GM12873 (cell line): ENCODE measurements at regions not wholly inside any gene's neighbourhood (a gene's known extent, or its start where the extent isn't known, plus 50 kb on each side); places are given as distances from the start of the nearest gene placed in this dataset.

Experiments used
- TF ChIP-seq, protein P1 (sequence below): IDR thresholded peaks from 2 replicates; pipeline ENCODE4 v1.5.1; 2012; ENCODE audit warnings: low read depth, mild to moderate bottlenecking, moderate library complexity, low read length, control low read depth; ENCODE audit not compliant: insufficient read depth; ENCODE audit errors: missing control alignments

DNA sequence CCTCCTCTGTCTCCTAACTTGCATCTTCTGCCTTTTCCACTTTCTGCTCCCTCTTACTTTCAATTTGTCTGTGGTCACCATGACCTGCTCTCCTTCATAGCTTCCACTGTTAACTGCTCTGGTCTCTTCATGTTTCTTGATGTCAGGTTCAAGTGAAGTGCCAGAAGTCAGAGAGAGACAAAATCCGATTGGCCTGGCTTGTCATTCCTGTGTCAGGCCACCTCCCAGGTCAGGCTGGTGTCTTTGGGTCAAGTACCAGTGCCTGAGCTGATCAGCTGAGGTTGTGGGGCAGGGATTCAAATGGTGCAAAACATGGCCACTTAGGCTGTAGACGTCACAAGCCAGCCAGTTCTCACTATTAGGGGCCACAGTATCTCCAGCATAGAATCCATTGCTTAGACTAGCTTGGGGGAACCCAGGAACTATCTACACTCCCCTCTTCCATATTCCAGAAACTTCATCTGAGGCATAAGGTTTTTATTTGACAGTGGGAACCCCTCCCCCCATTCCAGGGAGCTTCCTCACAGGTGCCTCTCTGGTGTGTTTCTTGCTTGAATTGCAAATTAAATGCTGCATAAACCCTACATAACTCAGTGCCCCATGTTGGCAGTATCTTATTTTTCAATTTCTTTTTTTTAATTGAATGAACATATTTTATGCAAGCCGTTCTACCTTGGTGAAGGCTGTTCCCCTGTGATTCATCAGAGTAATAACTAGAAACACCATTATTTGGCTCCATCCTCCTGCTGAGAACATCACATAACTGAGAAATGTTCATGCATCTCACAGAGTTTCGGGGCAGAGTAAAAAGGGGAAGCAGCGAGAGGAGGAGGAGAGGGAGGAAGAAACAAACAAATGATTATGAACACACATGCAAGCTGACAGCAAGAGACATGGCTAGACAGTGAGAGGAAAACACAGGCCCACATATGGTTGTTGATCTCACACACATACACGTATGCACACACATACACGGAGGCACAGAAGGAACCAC lies 175.8 kb downstream of the TLE3 start:
- TF ChIP-seq, protein P1, sequence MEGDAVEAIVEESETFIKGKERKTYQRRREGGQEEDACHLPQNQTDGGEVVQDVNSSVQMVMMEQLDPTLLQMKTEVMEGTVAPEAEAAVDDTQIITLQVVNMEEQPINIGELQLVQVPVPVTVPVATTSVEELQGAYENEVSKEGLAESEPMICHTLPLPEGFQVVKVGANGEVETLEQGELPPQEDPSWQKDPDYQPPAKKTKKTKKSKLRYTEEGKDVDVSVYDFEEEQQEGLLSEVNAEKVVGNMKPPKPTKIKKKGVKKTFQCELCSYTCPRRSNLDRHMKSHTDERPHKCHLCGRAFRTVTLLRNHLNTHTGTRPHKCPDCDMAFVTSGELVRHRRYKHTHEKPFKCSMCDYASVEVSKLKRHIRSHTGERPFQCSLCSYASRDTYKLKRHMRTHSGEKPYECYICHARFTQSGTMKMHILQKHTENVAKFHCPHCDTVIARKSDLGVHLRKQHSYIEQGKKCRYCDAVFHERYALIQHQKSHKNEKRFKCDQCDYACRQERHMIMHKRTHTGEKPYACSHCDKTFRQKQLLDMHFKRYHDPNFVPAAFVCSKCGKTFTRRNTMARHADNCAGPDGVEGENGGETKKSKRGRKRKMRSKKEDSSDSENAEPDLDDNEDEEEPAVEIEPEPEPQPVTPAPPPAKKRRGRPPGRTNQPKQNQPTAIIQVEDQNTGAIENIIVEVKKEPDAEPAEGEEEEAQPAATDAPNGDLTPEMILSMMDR = no peak

DNA sequence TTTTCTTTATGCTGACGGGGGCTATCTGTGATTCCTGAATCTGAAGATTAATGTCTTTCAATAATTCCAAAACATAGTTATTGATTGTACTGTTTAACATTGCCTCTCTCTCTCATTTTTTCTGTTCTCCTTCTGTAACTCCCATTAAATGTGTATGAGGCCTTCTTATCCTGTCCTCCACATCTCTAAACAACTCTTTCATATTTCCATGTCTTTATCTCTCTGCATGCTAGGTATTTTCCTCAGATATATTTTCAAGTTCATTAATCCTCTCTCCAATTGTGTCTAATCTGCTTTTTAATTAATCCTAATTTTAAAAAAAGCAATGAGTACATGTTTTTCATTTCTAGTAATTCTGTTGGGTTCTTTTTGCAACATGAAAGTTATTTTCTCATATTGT lies 173.2 kb downstream of the TLE3 start:
- TF ChIP-seq, protein P1 = no peak

DNA sequence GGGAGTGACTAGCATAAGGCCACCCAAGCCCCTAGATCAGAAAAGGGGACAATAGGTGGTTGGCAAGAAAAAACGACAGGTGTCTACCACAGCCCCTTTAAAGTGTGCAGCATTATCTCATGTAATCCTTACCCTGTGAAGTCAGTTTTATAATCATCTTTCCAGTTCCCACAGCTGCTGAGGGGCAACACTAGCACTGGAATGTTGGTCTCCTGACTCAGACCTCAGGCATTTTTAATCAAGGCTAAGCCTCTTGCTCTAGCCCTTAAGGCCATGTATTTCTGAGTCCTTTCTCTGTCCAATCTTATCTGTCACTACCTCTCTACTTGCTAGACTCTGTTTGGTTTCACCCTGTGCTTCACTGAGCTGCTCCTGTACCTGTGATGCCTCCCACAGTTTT lies 171.7 kb downstream of the TLE3 start:
- TF ChIP-seq, protein P1 = no peak

DNA sequence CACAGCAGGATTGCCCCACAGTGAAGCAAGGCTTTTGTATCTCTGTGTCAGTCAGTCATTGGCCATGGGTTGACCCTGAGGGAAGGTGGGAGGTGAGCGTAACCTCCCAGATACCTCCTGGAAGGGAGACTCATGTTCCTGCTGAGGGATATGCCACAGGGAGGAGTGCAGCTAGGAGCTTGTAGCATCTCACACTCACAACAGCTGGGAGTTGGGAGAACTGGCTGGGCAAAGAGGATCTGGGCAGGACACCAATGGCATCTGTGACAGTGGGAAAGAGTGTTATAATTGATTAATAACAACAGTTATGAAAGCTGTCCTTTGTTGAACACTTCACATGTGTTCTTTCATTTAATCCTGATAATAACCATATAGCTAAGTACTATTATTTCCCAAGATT lies 171.0 kb downstream of the TLE3 start:
- TF ChIP-seq, protein P1 = no peak

DNA sequence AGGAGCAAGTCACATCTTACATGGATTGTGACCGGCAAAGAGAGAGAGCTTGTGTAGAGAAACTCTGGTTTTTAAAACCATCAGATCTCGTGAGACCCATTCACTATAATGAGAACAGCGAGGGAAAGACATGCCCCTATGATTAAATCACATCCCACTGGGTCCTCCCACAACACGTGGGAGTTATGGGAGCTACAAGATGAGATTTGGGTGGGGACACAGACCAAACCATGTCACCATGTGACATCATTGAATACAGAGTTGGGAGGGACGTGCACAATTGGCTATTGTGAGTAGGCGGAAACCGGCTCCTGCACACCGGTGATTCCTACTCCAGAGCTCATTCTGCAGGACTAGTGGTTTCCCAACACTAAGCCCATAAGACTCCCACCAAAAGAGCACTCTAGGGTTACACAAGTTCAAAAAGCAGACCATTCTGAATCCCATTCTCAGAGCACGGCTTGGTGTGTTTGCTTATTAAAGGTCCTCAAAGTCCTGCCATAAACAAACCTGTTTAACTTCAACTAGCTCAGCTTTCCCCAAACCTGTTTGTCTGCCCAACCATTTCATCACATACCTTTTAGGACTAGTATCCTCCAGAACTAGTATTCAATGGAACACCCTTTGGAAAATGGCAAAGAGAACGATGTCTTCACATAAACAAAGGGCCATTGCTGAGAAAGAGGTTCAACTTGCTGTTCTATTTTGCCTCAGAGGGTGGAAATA lies 167.6 kb downstream of the TLE3 start:
- TF ChIP-seq, protein P1 = no peak

DNA sequence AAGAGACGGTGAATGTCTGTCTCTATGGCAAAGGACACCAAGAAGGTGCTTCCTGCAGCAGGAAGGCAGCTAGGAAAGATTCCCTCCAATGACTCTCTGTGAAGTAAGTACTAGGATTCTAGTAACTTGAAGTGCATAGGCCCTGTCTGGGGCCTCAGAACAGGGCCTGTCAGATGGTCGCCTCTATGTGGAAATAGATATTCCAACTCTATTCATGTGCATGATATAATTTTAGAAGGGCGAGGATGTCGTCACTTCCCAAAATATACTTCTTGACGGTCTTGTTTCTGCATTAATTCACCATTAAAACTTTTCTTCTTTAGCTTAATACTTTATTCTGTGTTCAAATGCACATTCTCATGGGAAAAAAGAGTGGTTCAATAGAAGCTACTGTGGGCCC lies 167.0 kb downstream of the TLE3 start:
- TF ChIP-seq, protein P1 = no peak

DNA sequence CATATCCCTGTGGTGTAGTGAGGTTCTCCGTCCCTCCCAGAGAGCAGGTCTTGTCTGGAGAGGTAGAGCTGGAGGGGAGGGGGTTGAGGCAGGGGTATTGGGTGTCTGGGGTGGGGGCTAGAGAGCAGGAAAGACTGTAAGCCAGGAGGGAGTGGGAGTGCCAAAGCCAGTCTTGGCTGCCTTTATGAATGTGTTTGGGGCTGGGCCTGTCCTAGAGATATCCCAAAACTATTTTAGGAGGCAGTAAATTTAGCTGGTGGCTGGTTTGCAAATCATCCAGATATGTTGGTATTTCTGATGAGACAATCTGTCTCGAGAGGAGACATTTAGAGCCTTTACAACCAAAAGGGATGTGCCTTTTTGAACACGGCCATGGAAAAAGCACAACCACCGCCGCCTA lies 166.6 kb downstream of the TLE3 start:
- TF ChIP-seq, protein P1 = no peak
